HepG2 (cell line): ENCODE measurements at regions not wholly inside any gene's neighbourhood (a gene's known extent, or its start where the extent isn't known, plus 50 kb on each side); places are given as distances from the start of the nearest gene placed in this dataset.

Experiments used
- ERF ChIP-seq: IDR thresholded peaks from 2 replicates; pipeline ENCODE4 v1.6.1; 2018; ENCODE audit warnings: missing biosample characterization, missing genetic modification reagents
- FOSL2 ChIP-seq: sonication (generic); formaldehyde crosslinking; IDR thresholded peaks from 2 replicates; pipeline ENCODE4 v1.4.0; 2020; ENCODE audit warnings: missing genetic modification reagents
- KLF9 ChIP-seq: IDR thresholded peaks from 2 replicates; pipeline ENCODE4 v1.6.1; 2016; ENCODE audit warnings: low read depth
- MATR3 ChIP-seq: sonication (generic); formaldehyde crosslinking; IDR thresholded peaks from 2 replicates; pipeline ENCODE4 v1.4.0; 2020; ENCODE audit warnings: missing genetic modification reagents
- PCBP2 ChIP-seq: fragments of 200-400 bp; formaldehyde crosslinking; optimal IDR thresholded peaks from 2 replicates; pipeline ENCODE3; 2018; ENCODE audit warnings: low read length, low read depth; ENCODE audit not compliant: poor library complexity, severe bottlenecking
- ZBTB21 ChIP-seq: sonication (generic); formaldehyde crosslinking; IDR thresholded peaks from 2 replicates; pipeline ENCODE4 v1.4.0; 2020; ENCODE audit warnings: missing genetic modification reagents
- TF ChIP-seq, protein P1 (sequence below), 2 experiments: fragments of 450-650 bp in 1 of 2; sonication (generic) in 1 of 2; formaldehyde crosslinking; IDR thresholded peaks; 2 replicates each; pipeline versions ENCODE4 v1.5.0 to v1.8.0; 2020 to 2022; ENCODE audit warnings: mild to moderate bottlenecking in 1 of 2, missing genetic modification reagents in 1 of 2
- TF ChIP-seq, protein P2 (sequence below): IDR thresholded peaks from 2 replicates; pipeline ENCODE4 v1.4.0; 2020; ENCODE audit warnings: mild to moderate bottlenecking, missing genetic modification reagents

DNA sequence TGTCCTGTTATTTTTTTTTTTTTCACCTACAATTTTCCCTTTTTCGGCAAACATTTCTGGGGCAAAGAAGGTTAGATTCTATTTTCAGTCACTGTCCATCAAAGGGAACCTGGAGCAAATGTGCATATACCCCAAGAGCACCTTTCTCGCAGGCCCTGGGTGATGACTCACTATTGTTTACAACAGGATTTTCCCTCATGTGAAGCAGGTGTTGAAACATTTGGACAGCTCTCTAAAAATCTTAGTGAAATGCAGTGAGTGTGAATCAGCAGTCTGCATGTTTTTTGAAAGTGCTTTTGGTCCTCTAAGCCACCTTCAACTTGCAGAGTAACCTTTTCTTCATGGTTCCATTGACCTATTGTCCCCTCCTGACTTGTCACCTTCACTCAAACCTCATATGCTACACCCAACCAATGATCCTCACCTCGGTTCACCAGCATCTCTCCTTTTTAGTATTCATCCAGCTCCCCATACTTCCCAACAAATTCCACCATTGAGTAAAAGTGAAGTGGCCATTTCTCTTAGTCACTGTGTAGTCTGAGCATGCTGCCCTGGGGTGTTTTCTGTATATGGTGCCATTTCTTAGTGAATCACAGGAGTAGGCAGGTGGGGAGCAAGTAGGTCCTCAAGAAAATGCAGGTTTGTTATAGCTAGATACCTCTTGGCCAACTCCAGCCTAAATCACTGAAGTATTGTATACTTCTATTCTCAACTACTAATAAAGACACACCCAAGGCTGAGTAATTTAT, 260.2 kb downstream of the BMP4 start (continued):
- TF ChIP-seq ZBTB21 (CRISPR knock-in tag): no peak
- TF ChIP-seq MATR3 (CRISPR knock-in tag): no peak
- peak; percentile 97 for TF ChIP-seq FOSL2 (CRISPR knock-in tag)
- TF ChIP-seq, protein P1, sequence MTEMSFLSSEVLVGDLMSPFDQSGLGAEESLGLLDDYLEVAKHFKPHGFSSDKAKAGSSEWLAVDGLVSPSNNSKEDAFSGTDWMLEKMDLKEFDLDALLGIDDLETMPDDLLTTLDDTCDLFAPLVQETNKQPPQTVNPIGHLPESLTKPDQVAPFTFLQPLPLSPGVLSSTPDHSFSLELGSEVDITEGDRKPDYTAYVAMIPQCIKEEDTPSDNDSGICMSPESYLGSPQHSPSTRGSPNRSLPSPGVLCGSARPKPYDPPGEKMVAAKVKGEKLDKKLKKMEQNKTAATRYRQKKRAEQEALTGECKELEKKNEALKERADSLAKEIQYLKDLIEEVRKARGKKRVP (CRISPR knock-in tag; IDR thresholded peaks at IDR 0.05): 0 out of 4 replicates have a peak, but pooled peaks of 1 of the 2 experiments have one; percentile 26
- TF ChIP-seq ERF (CRISPR knock-in tag): 0 out of 2 replicates have a peak, but pooled peaks have one; percentile 12
- TF ChIP-seq KLF9 (CRISPR knock-in tag): no peak
- TF ChIP-seq PCBP2: no peak
- TF ChIP-seq, protein P2, sequence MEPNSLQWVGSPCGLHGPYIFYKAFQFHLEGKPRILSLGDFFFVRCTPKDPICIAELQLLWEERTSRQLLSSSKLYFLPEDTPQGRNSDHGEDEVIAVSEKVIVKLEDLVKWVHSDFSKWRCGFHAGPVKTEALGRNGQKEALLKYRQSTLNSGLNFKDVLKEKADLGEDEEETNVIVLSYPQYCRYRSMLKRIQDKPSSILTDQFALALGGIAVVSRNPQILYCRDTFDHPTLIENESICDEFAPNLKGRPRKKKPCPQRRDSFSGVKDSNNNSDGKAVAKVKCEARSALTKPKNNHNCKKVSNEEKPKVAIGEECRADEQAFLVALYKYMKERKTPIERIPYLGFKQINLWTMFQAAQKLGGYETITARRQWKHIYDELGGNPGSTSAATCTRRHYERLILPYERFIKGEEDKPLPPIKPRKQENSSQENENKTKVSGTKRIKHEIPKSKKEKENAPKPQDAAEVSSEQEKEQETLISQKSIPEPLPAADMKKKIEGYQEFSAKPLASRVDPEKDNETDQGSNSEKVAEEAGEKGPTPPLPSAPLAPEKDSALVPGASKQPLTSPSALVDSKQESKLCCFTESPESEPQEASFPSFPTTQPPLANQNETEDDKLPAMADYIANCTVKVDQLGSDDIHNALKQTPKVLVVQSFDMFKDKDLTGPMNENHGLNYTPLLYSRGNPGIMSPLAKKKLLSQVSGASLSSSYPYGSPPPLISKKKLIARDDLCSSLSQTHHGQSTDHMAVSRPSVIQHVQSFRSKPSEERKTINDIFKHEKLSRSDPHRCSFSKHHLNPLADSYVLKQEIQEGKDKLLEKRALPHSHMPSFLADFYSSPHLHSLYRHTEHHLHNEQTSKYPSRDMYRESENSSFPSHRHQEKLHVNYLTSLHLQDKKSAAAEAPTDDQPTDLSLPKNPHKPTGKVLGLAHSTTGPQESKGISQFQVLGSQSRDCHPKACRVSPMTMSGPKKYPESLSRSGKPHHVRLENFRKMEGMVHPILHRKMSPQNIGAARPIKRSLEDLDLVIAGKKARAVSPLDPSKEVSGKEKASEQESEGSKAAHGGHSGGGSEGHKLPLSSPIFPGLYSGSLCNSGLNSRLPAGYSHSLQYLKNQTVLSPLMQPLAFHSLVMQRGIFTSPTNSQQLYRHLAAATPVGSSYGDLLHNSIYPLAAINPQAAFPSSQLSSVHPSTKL (CRISPR knock-in tag): peak; percentile 81
